Liver (tissue), 3 donors: ENCODE measurements at regions not wholly inside any gene's neighbourhood (a gene's known extent, or its start where the extent isn't known, plus 50 kb on each side); places are given as distances from the start of the nearest gene placed in this dataset.

Experiments used
- HNF4G ChIP-seq: IDR thresholded peaks from 2 replicates; pipeline ENCODE4 v1.6.1; 2016; ENCODE audit warnings: antibody characterized with exemption
- JUND ChIP-seq, 2 donors: IDR thresholded peaks; 2 replicates each; pipeline ENCODE4 v1.6.1; 2016; ENCODE audit warnings: antibody characterized with exemption in 2 of 2
- RAD21 ChIP-seq, 2 donors: IDR thresholded peaks; 2 replicates each; pipeline ENCODE4 v1.6.1; 2016; ENCODE audit warnings: antibody characterized with exemption in 2 of 2, mild to moderate bottlenecking in 2 of 2
- SP1 ChIP-seq: IDR thresholded peaks from 2 replicates; pipeline ENCODE4 v1.6.1; 2018; ENCODE audit warnings: antibody characterized with exemption, mild to moderate bottlenecking
- TAF1 ChIP-seq: conservative IDR thresholded peaks from 2 replicates; pipeline ENCODE4 v1.6.1; 2016; ENCODE audit warnings: antibody characterized with exemption, mild to moderate bottlenecking
- YY1 ChIP-seq: IDR thresholded peaks from 2 replicates; pipeline ENCODE4 v1.6.1; 2016; ENCODE audit warnings: antibody characterized with exemption, mild to moderate bottlenecking
- TF ChIP-seq, protein P1 (sequence below): fragments of 150-350 bp; IDR thresholded peaks from 2 replicates; pipeline ENCODE4 v1.5.1; 2017; ENCODE audit warnings: improper control_type of control experiment, low read depth, low read length; ENCODE audit not compliant: missing input control
- TF ChIP-seq, protein P2 (sequence below): IDR thresholded peaks from 2 replicates; pipeline ENCODE4 v1.6.1; 2016; ENCODE audit warnings: antibody characterized with exemption, mild to moderate bottlenecking
- donor health status: healthy.
- donor health status: healthy.

DNA sequence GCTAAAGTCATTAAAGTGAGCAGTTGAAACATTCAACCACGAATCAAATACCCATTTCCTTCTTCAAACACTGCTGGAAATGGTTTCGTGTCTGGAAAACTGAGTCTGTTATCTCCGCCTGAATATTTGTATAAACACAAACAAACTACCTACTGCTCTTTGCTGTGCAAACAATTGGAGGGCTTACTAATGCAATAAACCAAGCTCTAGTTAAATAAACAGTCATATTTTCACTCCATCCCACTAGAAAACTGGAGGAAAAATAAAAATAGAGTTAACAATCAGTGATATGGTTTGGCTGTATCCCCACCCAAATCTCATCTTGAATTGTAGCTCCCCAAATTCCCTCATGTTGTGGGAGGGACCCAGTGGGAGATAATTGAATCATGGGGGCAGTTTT, 397.6 kb downstream of the RASEF start:
- TF ChIP-seq, protein P1, sequence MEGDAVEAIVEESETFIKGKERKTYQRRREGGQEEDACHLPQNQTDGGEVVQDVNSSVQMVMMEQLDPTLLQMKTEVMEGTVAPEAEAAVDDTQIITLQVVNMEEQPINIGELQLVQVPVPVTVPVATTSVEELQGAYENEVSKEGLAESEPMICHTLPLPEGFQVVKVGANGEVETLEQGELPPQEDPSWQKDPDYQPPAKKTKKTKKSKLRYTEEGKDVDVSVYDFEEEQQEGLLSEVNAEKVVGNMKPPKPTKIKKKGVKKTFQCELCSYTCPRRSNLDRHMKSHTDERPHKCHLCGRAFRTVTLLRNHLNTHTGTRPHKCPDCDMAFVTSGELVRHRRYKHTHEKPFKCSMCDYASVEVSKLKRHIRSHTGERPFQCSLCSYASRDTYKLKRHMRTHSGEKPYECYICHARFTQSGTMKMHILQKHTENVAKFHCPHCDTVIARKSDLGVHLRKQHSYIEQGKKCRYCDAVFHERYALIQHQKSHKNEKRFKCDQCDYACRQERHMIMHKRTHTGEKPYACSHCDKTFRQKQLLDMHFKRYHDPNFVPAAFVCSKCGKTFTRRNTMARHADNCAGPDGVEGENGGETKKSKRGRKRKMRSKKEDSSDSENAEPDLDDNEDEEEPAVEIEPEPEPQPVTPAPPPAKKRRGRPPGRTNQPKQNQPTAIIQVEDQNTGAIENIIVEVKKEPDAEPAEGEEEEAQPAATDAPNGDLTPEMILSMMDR, result no peak
- TF ChIP-seq SP1 (no peak), TAF1 (no peak), YY1 (no peak), HNF4G (no peak), RAD21 (IDR thresholded peaks at IDR 0.05) (no peak), JUND (IDR thresholded peaks at IDR 0.05) (no peak)
- TF ChIP-seq, protein P2, sequence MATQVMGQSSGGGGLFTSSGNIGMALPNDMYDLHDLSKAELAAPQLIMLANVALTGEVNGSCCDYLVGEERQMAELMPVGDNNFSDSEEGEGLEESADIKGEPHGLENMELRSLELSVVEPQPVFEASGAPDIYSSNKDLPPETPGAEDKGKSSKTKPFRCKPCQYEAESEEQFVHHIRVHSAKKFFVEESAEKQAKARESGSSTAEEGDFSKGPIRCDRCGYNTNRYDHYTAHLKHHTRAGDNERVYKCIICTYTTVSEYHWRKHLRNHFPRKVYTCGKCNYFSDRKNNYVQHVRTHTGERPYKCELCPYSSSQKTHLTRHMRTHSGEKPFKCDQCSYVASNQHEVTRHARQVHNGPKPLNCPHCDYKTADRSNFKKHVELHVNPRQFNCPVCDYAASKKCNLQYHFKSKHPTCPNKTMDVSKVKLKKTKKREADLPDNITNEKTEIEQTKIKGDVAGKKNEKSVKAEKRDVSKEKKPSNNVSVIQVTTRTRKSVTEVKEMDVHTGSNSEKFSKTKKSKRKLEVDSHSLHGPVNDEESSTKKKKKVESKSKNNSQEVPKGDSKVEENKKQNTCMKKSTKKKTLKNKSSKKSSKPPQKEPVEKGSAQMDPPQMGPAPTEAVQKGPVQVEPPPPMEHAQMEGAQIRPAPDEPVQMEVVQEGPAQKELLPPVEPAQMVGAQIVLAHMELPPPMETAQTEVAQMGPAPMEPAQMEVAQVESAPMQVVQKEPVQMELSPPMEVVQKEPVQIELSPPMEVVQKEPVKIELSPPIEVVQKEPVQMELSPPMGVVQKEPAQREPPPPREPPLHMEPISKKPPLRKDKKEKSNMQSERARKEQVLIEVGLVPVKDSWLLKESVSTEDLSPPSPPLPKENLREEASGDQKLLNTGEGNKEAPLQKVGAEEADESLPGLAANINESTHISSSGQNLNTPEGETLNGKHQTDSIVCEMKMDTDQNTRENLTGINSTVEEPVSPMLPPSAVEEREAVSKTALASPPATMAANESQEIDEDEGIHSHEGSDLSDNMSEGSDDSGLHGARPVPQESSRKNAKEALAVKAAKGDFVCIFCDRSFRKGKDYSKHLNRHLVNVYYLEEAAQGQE, result no peak
